ENCODE measurements at regions not wholly inside any gene's neighbourhood (a gene's known extent, or its start where the extent isn't known, plus 50 kb on each side); places are given as distances from the start of the nearest gene placed in this dataset.
"Not testable (repeated sequence)": the region's sequence is repeated elsewhere in the genome, so short reads cannot be mapped to it uniquely, and the experiment has no call there.

- ATAC-seq = no peak
- TF ChIP-seq TCF4 (CRISPR knock-in tag; IDR thresholded peaks at IDR 0.05; ENCODE audit: borderline replicate concordance) (no peak), ARNTL (CRISPR knock-in tag; IDR thresholded peaks at IDR 0.05; ENCODE audit: borderline replicate concordance, low read depth) (no peak), RARB (CRISPR knock-in tag; IDR thresholded peaks at IDR 0.05) (no peak), POU6F1 (CRISPR knock-in tag; IDR thresholded peaks at IDR 0.05; ENCODE audit: borderline replicate concordance, low read depth) (no peak), ZFP30 (CRISPR knock-in tag; IDR thresholded peaks at IDR 0.05) (no peak), PPARA (CRISPR knock-in tag; IDR thresholded peaks at IDR 0.05; ENCODE audit: borderline replicate concordance) (no peak), CREB5 (CRISPR knock-in tag; IDR thresholded peaks at IDR 0.05; ENCODE audit: low read depth) (no peak), ZNF8 (CRISPR knock-in tag; IDR thresholded peaks at IDR 0.05) (no peak), TSHZ2 (CRISPR knock-in tag; IDR thresholded peaks at IDR 0.05) (no peak), CSRNP3 (CRISPR knock-in tag; IDR thresholded peaks at IDR 0.05) (no peak), ZNF565 (CRISPR knock-in tag; conservative IDR thresholded peaks at IDR 0.05; ENCODE audit: low read depth) (no peak), TOX (CRISPR knock-in tag; IDR thresholded peaks at IDR 0.05; ENCODE audit: borderline replicate concordance) (no peak), OSR1 (CRISPR knock-in tag; IDR thresholded peaks at IDR 0.05) (no peak)
Measured at GRCh38 chr5:98218838-98219237, 554.6 kb upstream of the RGMB start.

- TF ChIP-seq ZNF565 (CRISPR knock-in tag; conservative IDR thresholded peaks at IDR 0.05; ENCODE audit: low read depth) = no peak
- no peak for ATAC-seq
Measured at GRCh38 chr5:98227489-98227888, 546.0 kb upstream of the RGMB start.

- TF ChIP-seq CSRNP3 (CRISPR knock-in tag; IDR thresholded peaks at IDR 0.05) (no peak), ZFP30 (CRISPR knock-in tag; IDR thresholded peaks at IDR 0.05) (no peak), ARNTL (CRISPR knock-in tag; IDR thresholded peaks at IDR 0.05; ENCODE audit: borderline replicate concordance, low read depth) (no peak), POU6F1 (CRISPR knock-in tag; IDR thresholded peaks at IDR 0.05; ENCODE audit: borderline replicate concordance, low read depth) (no peak), GLIS3 (CRISPR knock-in tag; IDR thresholded peaks at IDR 0.05) (no peak), SNAI2 (CRISPR knock-in tag; IDR thresholded peaks at IDR 0.05) (no peak), TSHZ2 (CRISPR knock-in tag; IDR thresholded peaks at IDR 0.05) (no peak), BACH2 (CRISPR knock-in tag; IDR thresholded peaks at IDR 0.05; ENCODE audit: borderline replicate concordance) (no peak), PATZ1 (CRISPR knock-in tag; IDR thresholded peaks at IDR 0.05; ENCODE audit: borderline replicate concordance) (no peak)
- no peak for ATAC-seq
Measured at GRCh38 chr5:98231089-98231488, 542.4 kb upstream of the RGMB start.

- not testable (repeated sequence) for ATAC-seq
Measured at GRCh38 chr5:98237794-98238193, 535.7 kb upstream of the RGMB start.
